GM12872 (cell line): ENCODE measurements at regions not wholly inside any gene's neighbourhood (a gene's known extent, or its start where the extent isn't known, plus 50 kb on each side); places are given as distances from the start of the nearest gene placed in this dataset.

Source experiments
- CTCF ChIP-seq: IDR thresholded peaks from 3 replicates; pipeline ENCODE4 v1.5.1; 2011; ENCODE audit warnings: low read depth, mild to moderate bottlenecking, low read length, moderate library complexity; ENCODE audit not compliant: insufficient read depth

DNA sequence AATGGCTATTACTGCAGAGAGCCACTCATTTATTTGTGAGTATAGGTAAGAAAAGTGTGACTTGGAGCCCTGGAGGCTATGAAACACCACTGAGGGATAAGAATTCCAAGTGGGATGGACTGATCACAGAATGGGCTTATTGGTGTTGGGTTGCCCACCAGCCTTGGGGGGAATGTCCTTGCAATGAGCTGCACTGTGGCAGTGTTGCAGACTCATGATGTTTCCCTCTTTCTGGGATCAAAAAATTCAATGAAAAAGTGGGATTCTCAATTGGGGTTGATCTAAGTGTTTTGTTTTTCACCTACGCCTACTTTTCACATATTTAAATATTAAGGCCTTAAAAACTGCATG is 1024.5 kb upstream of the PCDH10 start:
- TF ChIP-seq CTCF, result no peak

DNA sequence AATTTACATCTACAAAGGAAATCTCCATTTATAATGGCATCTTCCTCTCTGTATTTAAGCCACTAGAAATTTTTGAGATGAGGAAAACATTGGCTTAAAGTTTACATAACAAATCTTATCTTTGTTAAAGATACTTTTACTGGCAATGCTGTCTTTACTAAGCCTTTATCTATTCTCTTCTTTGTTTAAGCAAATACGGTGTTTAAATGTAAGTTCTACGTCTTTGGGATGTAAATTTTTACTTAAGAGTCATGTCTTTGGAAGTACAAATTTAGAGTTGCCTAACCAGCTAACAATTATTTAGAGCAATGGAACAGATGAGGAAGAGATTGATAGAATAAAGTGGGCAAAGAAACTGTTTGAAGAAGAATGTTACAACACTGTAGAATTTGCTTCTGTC is 1024.0 kb upstream of the PCDH10 start:
- no peak for TF ChIP-seq CTCF

GRCh38 chr4:132132433-132132832 is 1016.7 kb upstream of the PCDH10 start:
- no peak for TF ChIP-seq CTCF

- TF ChIP-seq CTCF, result no peak
These were observed 979.4 kb upstream of the PCDH10 start for GRCh38 chr4:132169660-132170059.

GRCh38 chr4:132180020-132180427 is 969.1 kb upstream of the PCDH10 start:
- TF ChIP-seq CTCF, result no peak

GRCh38 chr4:132195176-132195575 is 953.9 kb upstream of the PCDH10 start:
- no peak for TF ChIP-seq CTCF

DNA sequence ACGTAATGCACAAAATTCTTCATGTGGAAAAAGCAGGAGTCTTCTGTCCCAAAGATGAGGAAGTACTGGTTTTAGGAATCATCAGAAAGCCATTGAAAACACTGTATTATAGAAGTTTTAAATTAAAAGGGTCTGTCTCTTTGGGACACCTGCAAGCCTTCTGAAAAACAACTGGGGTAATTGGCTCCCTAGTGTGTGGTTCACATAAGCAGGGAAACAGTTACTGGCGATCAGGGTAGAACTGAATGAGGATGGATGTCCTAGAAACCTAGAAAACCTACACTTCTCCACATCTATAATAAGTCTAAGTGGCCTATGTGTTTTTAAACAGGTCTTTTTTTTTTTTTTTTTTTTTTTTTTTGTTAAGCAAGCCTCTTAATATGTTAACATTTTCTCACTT is 945.5 kb upstream of the PCDH10 start:
- no peak for TF ChIP-seq CTCF

- TF ChIP-seq CTCF, result no peak
These were observed 934.6 kb upstream of the PCDH10 start for GRCh38 chr4:132214519-132214918.
